HCT116 (cell line): ENCODE measurements at regions not wholly inside any gene's neighbourhood (a gene's known extent, or its start where the extent isn't known, plus 50 kb on each side); places are given as distances from the start of the nearest gene placed in this dataset.

Source experiments
- ATAC-seq: fragments of 200-7000 bp; cut with Tn5 transposase; 2 replicates; pipeline ENCODE4 v1.9.1; 2020; ENCODE audit warnings: mild to moderate bottlenecking, moderate library complexity
- BruUV-seq: library from RNA; stranded (reverse); fragments of 400-500 nt; replicated peaks from 2 replicates; lab custom pipeline; 2021; lab: Mats Ljungman, UMichigan
- CTCF ChIA-PET: fragments of 300-600 bp; sonication (Branson Sonifier 250); formaldehyde crosslinking; loops from one replicate; lab custom pipeline; 2021; ENCODE audit warnings: antibody characterized with exemption; lab: Charles Lee
- POLR2A ChIA-PET: fragments of 300-600, 350-600 bp; sonication (Branson Sonifier 250); formaldehyde crosslinking; loops from one replicate; lab custom pipeline; 2021; ENCODE audit warnings: antibody characterized with exemption; lab: Charles Lee
- RAD21 ChIA-PET, 2 experiments: fragments of 300-600 bp; sonication (Branson Sonifier 250); formaldehyde crosslinking; loops; one replicate each; lab custom pipeline; 2023; ENCODE audit warnings: low total read pairs in 2 of 2; ENCODE audit not compliant: uncharacterized antibody in 2 of 2, unreplicated experiment in 2 of 2, low non-redundant PET in 1 of 2; lab: Charles Lee
- DNase-seq: peaks from one replicate; pipeline ENCODE4 v3.0.0-alpha.2; 2010; ENCODE audit warnings: low read depth, low spot score
- H2AFZ ChIP-seq: fragments of 200-600 bp; shearing (Covaris generic), sonication (generic); 2 replicates; pipeline ENCODE4 v1.6.1; 2017; ENCODE audit warnings: low read depth, mixed run types, mixed read lengths, antibody characterized with exemption, low read length; ENCODE audit not compliant: poor library complexity, severe bottlenecking
- H3K27ac ChIP-seq: 2 replicates; pipeline ENCODE4 v1.5.1; 2012; ENCODE audit warnings: low read depth, low read length
- H3K27me3 ChIP-seq: fragments of 200-600 bp; sonication (generic); 2 replicates; pipeline ENCODE4 v1.6.1; 2016; ENCODE audit warnings: mixed run types, low read length, mixed read lengths; ENCODE audit not compliant: insufficient read depth
- H3K36me3 ChIP-seq, 2 experiments: fragments of 200-500 bp in 1 of 2; fragments of 200-600 bp in 1 of 2; sonication (Bioruptor generic) in 1 of 2; sonication (generic) in 1 of 2; 2 replicates each; pipeline versions ENCODE4 v1.5.1 to v1.6.1; 2014 to 2016; ENCODE audit warnings: low read length in 2 of 2, inconsistent platforms in 1 of 2, mixed read lengths in 1 of 2, mixed run types in 1 of 2; ENCODE audit not compliant: insufficient read depth in 2 of 2, control insufficient read depth in 1 of 2
- H3K4me1 ChIP-seq, 2 experiments: fragments of 200-600 bp in 1 of 2; sonication (generic) in 1 of 2; 2 replicates each; pipeline versions ENCODE4 v1.5.1 to v1.6.1; 2012 to 2017; ENCODE audit warnings: low read length in 2 of 2, inconsistent platforms in 1 of 2, mild to moderate bottlenecking in 1 of 2, mixed read lengths in 1 of 2, mixed run types in 1 of 2, moderate library complexity in 1 of 2; ENCODE audit not compliant: insufficient read depth in 2 of 2, control insufficient read depth in 1 of 2
- H3K4me2 ChIP-seq: fragments of 200-600 bp; sonication (generic); 2 replicates; pipeline ENCODE4 v1.6.1; 2017; ENCODE audit warnings: mixed run types, low read length, mixed read lengths
- H3K4me3 ChIP-seq, 2 experiments: fragments of 200-600 bp in 1 of 2; sonication (generic) in 1 of 2; replicated peaks in 1 of 2; 2 replicates each; pipeline ENCODE4 v1.5.1; 2011 to 2016; ENCODE audit warnings: low read length in 2 of 2, control low read depth in 1 of 2, low read depth in 1 of 2, mild to moderate bottlenecking in 1 of 2, mixed read lengths in 1 of 2, mixed run types in 1 of 2
- H3K79me2 ChIP-seq: fragments of 200-600 bp; sonication (generic); 2 replicates; pipeline ENCODE4 v1.6.1; 2017; ENCODE audit warnings: mild to moderate bottlenecking, mixed run types, low read length, moderate library complexity, mixed read lengths; ENCODE audit not compliant: insufficient read depth
- H3K9ac ChIP-seq: fragments of 200-600 bp; sonication (generic); 2 replicates; pipeline ENCODE4 v1.6.1; 2016; ENCODE audit warnings: low read length, mixed read lengths
- H3K9me2 ChIP-seq: fragments of 200-600 bp; sonication (generic), shearing (Covaris generic); 2 replicates; pipeline ENCODE4 v1.6.1; 2017; ENCODE audit warnings: mixed run types, mild to moderate bottlenecking, moderate library complexity; ENCODE audit not compliant: insufficient read depth
- H3K9me3 ChIP-seq, 2 experiments: fragments of 200-500 bp in 1 of 2; fragments of 200-600 bp in 1 of 2; sonication (Bioruptor generic) in 1 of 2; sonication (generic) in 1 of 2; 2 replicates each; pipeline ENCODE4 v1.6.1; 2014 to 2017; ENCODE audit warnings: low read length in 2 of 2, mixed read lengths in 2 of 2, inconsistent platforms in 1 of 2, low read depth in 1 of 2, mild to moderate bottlenecking in 1 of 2, mixed run types in 1 of 2, moderate library complexity in 1 of 2; ENCODE audit not compliant: control insufficient read depth in 1 of 2, insufficient read depth in 1 of 2
- H4K20me1 ChIP-seq: fragments of 200-600 bp; sonication (generic), shearing (Covaris generic); 2 replicates; pipeline ENCODE4 v1.6.1; 2017; ENCODE audit warnings: mixed run types, mild to moderate bottlenecking, moderate library complexity; ENCODE audit not compliant: insufficient read depth
- CBX3 ChIP-seq: IDR thresholded peaks from 2 replicates; pipeline ENCODE4 v1.6.1; 2012; ENCODE audit warnings: low read depth
- CEBPB ChIP-seq: IDR thresholded peaks from 2 replicates; pipeline ENCODE4 v1.6.1; 2012; ENCODE audit warnings: low read depth
- ELF1 ChIP-seq: IDR thresholded peaks from 2 replicates; pipeline ENCODE4 v1.6.1; 2012; ENCODE audit warnings: low read depth, borderline replicate concordance
- EZH2 ChIP-seq: fragments of 200-600 bp; sonication (generic); IDR thresholded peaks from 2 replicates; pipeline ENCODE4 v1.6.1; 2017; ENCODE audit warnings: antibody characterized with exemption, mixed run types
- FOSL1 ChIP-seq: IDR thresholded peaks from 2 replicates; pipeline ENCODE4 v1.6.1; 2012; ENCODE audit warnings: low read depth
- JUND ChIP-seq: IDR thresholded peaks from 2 replicates; pipeline ENCODE4 v1.6.1; 2012
- MAX ChIP-seq: IDR thresholded peaks from 2 replicates; pipeline ENCODE4 v1.6.1; 2012
- POLR2A ChIP-seq: IDR thresholded peaks from 2 replicates; pipeline ENCODE4 v1.7.0; 2011; ENCODE audit warnings: borderline replicate concordance; ENCODE audit not compliant: insufficient read depth, insufficient read length; ENCODE audit errors: extremely low read depth
- RAD21 ChIP-seq: IDR thresholded peaks from 2 replicates; pipeline ENCODE4 v1.6.1; 2012; ENCODE audit warnings: low read depth, mild to moderate bottlenecking
- SIN3A ChIP-seq: IDR thresholded peaks from 2 replicates; pipeline ENCODE4 v1.6.1; 2012; ENCODE audit warnings: low read depth
- SP1 ChIP-seq: IDR thresholded peaks from 2 replicates; pipeline ENCODE4 v1.6.1; 2012; ENCODE audit warnings: low read depth
- SRF ChIP-seq: IDR thresholded peaks from 2 replicates; pipeline ENCODE4 v1.6.1; 2012; ENCODE audit warnings: low read depth
- TCF7L2 ChIP-seq: IDR thresholded peaks from 2 replicates; pipeline ENCODE4 v1.7.0; 2011; ENCODE audit warnings: borderline replicate concordance, inconsistent platforms; ENCODE audit not compliant: insufficient read depth, insufficient read length; ENCODE audit errors: extremely low read depth
- YY1 ChIP-seq: IDR thresholded peaks from 2 replicates; pipeline ENCODE4 v1.6.1; 2011; ENCODE audit warnings: low read length, low read depth, moderate library complexity, mild to moderate bottlenecking; ENCODE audit not compliant: insufficient replicate concordance; ENCODE audit errors: extremely low read depth
- intact Hi-C: fragments of 100-400 bp; cut with micrococcal nuclease; formaldehyde crosslinking; loops from 2 replicates; pipeline ENCODE4 v1.10.0; 2022
- TF ChIP-seq, protein P1 (sequence below): IDR thresholded peaks from 2 replicates; pipeline ENCODE4 v1.6.1; 2012; ENCODE audit warnings: low read depth
- TF ChIP-seq, protein P2 (sequence below), 3 experiments: fragments of 200-600 bp in 1 of 3; sonication (generic) in 1 of 3; IDR thresholded peaks in 2 of 3; conservative IDR thresholded peaks in 1 of 3; 2 replicates each; pipeline ENCODE4 v1.5.1; 2012 to 2017; ENCODE audit warnings: low read depth in 2 of 3, low read length in 2 of 3, antibody characterized with exemption in 1 of 3, borderline replicate concordance in 1 of 3, control low read depth in 1 of 3, mild to moderate bottlenecking in 1 of 3, mixed read lengths in 1 of 3, mixed run types in 1 of 3, moderate library complexity in 1 of 3; ENCODE audit not compliant: insufficient read depth in 1 of 3
- TF ChIP-seq, protein P3 (sequence below): IDR thresholded peaks from 2 replicates; pipeline ENCODE4 v1.6.1; 2011; ENCODE audit warnings: mild to moderate bottlenecking, low read length, moderate library complexity; ENCODE audit not compliant: insufficient replicate concordance; ENCODE audit errors: extremely low read depth

DNA sequence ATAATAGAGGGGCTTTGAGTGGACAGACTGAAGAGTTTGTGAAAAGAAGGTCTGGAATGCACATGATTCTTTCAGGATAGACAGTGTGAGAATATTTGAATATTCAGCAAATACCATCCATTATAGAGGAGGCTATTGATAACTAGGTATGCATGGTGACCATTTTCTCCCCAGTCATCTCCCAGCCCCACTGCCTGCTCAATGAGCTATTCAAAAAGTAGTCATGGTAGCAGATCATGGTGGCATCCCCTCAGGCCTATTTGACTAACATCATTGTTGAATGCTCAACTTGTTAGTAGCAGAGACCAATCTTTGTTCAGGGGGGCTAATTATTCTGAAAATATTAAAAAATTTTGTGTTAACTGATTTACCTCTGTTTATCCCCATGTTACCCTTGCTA, 311.6 kb downstream of the S1PR1 start:
- CTCF ChIA-PET: no interaction called here

More for the DNA sequence above, 311.6 kb downstream of the S1PR1 start:
- RAD21 ChIA-PET: no interaction called here
- no peaks in the 10 kb centered on the region for H3K9me3 ChIP-seq
- no peak overlapping the region for H3K4me2 ChIP-seq
- H3K9ac ChIP-seq: no peak overlapping the region
- no peaks in the 10 kb centered on the region for H3K27me3 ChIP-seq
- BruUV-seq: no TSS peak
- H4K20me1 ChIP-seq: no peaks in the 10 kb centered on the region
- intact Hi-C loops: no loop called here
- no peaks in the 10 kb centered on the region for H3K79me2 ChIP-seq
- H3K27ac ChIP-seq: no peak overlapping the region
- TF ChIP-seq YY1: no peak
- no peak for TF ChIP-seq RAD21
- TF ChIP-seq, protein P1, sequence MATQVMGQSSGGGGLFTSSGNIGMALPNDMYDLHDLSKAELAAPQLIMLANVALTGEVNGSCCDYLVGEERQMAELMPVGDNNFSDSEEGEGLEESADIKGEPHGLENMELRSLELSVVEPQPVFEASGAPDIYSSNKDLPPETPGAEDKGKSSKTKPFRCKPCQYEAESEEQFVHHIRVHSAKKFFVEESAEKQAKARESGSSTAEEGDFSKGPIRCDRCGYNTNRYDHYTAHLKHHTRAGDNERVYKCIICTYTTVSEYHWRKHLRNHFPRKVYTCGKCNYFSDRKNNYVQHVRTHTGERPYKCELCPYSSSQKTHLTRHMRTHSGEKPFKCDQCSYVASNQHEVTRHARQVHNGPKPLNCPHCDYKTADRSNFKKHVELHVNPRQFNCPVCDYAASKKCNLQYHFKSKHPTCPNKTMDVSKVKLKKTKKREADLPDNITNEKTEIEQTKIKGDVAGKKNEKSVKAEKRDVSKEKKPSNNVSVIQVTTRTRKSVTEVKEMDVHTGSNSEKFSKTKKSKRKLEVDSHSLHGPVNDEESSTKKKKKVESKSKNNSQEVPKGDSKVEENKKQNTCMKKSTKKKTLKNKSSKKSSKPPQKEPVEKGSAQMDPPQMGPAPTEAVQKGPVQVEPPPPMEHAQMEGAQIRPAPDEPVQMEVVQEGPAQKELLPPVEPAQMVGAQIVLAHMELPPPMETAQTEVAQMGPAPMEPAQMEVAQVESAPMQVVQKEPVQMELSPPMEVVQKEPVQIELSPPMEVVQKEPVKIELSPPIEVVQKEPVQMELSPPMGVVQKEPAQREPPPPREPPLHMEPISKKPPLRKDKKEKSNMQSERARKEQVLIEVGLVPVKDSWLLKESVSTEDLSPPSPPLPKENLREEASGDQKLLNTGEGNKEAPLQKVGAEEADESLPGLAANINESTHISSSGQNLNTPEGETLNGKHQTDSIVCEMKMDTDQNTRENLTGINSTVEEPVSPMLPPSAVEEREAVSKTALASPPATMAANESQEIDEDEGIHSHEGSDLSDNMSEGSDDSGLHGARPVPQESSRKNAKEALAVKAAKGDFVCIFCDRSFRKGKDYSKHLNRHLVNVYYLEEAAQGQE: no peak
- no peak for TF ChIP-seq SRF
- no peak for TF ChIP-seq JUND
- TF ChIP-seq ELF1: no peak
- no peak for TF ChIP-seq MAX
- TF ChIP-seq SIN3A: no peak
- no peak for TF ChIP-seq POLR2A
- no peak for TF ChIP-seq CBX3
- no peak for TF ChIP-seq FOSL1
- TF ChIP-seq, protein P2, sequence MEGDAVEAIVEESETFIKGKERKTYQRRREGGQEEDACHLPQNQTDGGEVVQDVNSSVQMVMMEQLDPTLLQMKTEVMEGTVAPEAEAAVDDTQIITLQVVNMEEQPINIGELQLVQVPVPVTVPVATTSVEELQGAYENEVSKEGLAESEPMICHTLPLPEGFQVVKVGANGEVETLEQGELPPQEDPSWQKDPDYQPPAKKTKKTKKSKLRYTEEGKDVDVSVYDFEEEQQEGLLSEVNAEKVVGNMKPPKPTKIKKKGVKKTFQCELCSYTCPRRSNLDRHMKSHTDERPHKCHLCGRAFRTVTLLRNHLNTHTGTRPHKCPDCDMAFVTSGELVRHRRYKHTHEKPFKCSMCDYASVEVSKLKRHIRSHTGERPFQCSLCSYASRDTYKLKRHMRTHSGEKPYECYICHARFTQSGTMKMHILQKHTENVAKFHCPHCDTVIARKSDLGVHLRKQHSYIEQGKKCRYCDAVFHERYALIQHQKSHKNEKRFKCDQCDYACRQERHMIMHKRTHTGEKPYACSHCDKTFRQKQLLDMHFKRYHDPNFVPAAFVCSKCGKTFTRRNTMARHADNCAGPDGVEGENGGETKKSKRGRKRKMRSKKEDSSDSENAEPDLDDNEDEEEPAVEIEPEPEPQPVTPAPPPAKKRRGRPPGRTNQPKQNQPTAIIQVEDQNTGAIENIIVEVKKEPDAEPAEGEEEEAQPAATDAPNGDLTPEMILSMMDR (IDR thresholded peaks at IDR 0.05 in 2 of 3, conservative IDR thresholded peaks at IDR 0.05 in 1 of 3; ENCODE audit: borderline replicate concordance in 1 of 3, insufficient read depth in 1 of 3, low read depth in 2 of 3, low read length in 2 of 3): no peak
- no peak for TF ChIP-seq SP1
- no peak for TF ChIP-seq TCF7L2
- TF ChIP-seq CEBPB: no peak
- no peak for TF ChIP-seq EZH2
- TF ChIP-seq, protein P3, sequence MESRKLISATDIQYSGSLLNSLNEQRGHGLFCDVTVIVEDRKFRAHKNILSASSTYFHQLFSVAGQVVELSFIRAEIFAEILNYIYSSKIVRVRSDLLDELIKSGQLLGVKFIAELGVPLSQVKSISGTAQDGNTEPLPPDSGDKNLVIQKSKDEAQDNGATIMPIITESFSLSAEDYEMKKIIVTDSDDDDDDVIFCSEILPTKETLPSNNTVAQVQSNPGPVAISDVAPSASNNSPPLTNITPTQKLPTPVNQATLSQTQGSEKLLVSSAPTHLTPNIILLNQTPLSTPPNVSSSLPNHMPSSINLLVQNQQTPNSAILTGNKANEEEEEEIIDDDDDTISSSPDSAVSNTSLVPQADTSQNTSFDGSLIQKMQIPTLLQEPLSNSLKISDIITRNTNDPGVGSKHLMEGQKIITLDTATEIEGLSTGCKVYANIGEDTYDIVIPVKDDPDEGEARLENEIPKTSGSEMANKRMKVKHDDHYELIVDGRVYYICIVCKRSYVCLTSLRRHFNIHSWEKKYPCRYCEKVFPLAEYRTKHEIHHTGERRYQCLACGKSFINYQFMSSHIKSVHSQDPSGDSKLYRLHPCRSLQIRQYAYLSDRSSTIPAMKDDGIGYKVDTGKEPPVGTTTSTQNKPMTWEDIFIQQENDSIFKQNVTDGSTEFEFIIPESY: no peak
- TF ChIP-seq, all 23 proteins: peak for 0
- Histone ChIP-seq H3K9me2 (no peaks in the 10 kb centered on the region), H3K4me1 (no peaks in the 10 kb centered on the region), H3K36me3 (no peaks in the 10 kb centered on the region; a peak in 1 of 4 replicates), H2AFZ (no peak overlapping the region), H3K4me3 (no peak overlapping the region)
- ATAC-seq: no peak
- no peak for DNase-seq
- POLR2A ChIA-PET: no interaction called here
